Mesothelial cell of epicardium (in vitro differentiated cells): ENCODE measurements at regions not wholly inside any gene's neighbourhood (a gene's known extent, or its start where the extent isn't known, plus 50 kb on each side); places are given as distances from the start of the nearest gene placed in this dataset.

ENCODE experiments used
- DNase-seq, 2 experiments: peaks; one replicate each; pipeline ENCODE4 v3.0.0; 2021; ENCODE audit warnings: low spot score in 2 of 2; ENCODE audit not compliant: unreplicated experiment in 2 of 2
- H3K27ac Mint-ChIP-seq: 2 replicates; pipeline ENCODE4 v1.8.0; 2021; ENCODE audit warnings: mixed read lengths
- H3K27me3 Mint-ChIP-seq: 2 replicates; pipeline ENCODE4 v1.8.0; 2021; ENCODE audit warnings: low read depth, mixed read lengths
- H3K36me3 Mint-ChIP-seq: 2 replicates; pipeline ENCODE4 v1.8.0; 2021; ENCODE audit warnings: mixed read lengths
- H3K4me1 Mint-ChIP-seq: 2 replicates; pipeline ENCODE4 v1.8.0; 2021; ENCODE audit warnings: mixed read lengths
- H3K4me3 Mint-ChIP-seq: 2 replicates; pipeline ENCODE4 v1.8.0; 2021; ENCODE audit warnings: mild to moderate bottlenecking, moderate library complexity, mixed read lengths
- H3K9me3 Mint-ChIP-seq: 2 replicates; pipeline ENCODE4 v1.8.0; 2021; ENCODE audit warnings: mixed read lengths
- CTCF ChIP-seq: fragments of 200-600 bp; sonication (generic); IDR thresholded peaks from one replicate; pipeline ENCODE4 v1.5.0; 2021; ENCODE audit warnings: antibody characterized with exemption; ENCODE audit not compliant: unreplicated experiment

GRCh38 chr10:43756341-43756740 lies 107.7 kb upstream of the ZNF32 start:
- no peaks in the 10 kb centered on the region for H3K9me3 Mint-ChIP-seq
- no peak overlapping the region for H3K27ac Mint-ChIP-seq
- peaks cover 6% of the 10 kb centered on the region for H3K27me3 Mint-ChIP-seq
- no peak overlapping the region for H3K4me3 Mint-ChIP-seq
- no peak for DNase-seq
- H3K36me3 Mint-ChIP-seq = no peaks in the 10 kb centered on the region
- TF ChIP-seq CTCF = no peak
- H3K4me1 Mint-ChIP-seq = no peaks in the 10 kb centered on the region

GRCh38 chr10:43754569-43755260 lies 106.0 kb upstream of the ZNF32 start:
- no peaks in the 10 kb centered on the region for H3K4me1 Mint-ChIP-seq
- no peaks in the 10 kb centered on the region for H3K36me3 Mint-ChIP-seq
- no peak overlapping the region for H3K27ac Mint-ChIP-seq
- no peak for DNase-seq
- no peak for TF ChIP-seq CTCF
- H3K4me3 Mint-ChIP-seq = no peak overlapping the region
- no peaks in the 10 kb centered on the region for H3K9me3 Mint-ChIP-seq
- peaks cover 8% of the 10 kb centered on the region for H3K27me3 Mint-ChIP-seq

- Mint-ChIP-seq H3K27ac (no peak overlapping the region), H3K4me3 (no peak overlapping the region), H3K9me3 (no peaks in the 10 kb centered on the region), H3K36me3 (no peaks in the 10 kb centered on the region), H3K4me1 (no peaks in the 10 kb centered on the region), H3K27me3 (peaks cover 17% of the 10 kb centered on the region)
- DNase-seq = no peak
- no peak for TF ChIP-seq CTCF
Measured at GRCh38 chr10:43753397-43754061, 104.8 kb upstream of the ZNF32 start.

- no peaks in the 10 kb centered on the region for H3K4me1 Mint-ChIP-seq
- H3K27ac Mint-ChIP-seq = no peak overlapping the region
- H3K4me3 Mint-ChIP-seq = no peak overlapping the region
- DNase-seq = no peak
- no peak for TF ChIP-seq CTCF
- no peaks in the 10 kb centered on the region for H3K9me3 Mint-ChIP-seq
- peaks cover 24% of the 10 kb centered on the region for H3K27me3 Mint-ChIP-seq
- no peaks in the 10 kb centered on the region for H3K36me3 Mint-ChIP-seq
Measured at GRCh38 chr10:43752682-43753081, 104.0 kb upstream of the ZNF32 start.

GRCh38 chr10:43751646-43752045 lies 103.0 kb upstream of the ZNF32 start:
- no peaks in the 10 kb centered on the region for H3K4me1 Mint-ChIP-seq

More at GRCh38 chr10:43751646-43752045, 103.0 kb upstream of the ZNF32 start:
- H3K27me3 Mint-ChIP-seq = peaks cover 27% of the 10 kb centered on the region
- no peak overlapping the region for H3K4me3 Mint-ChIP-seq
- no peak overlapping the region for H3K27ac Mint-ChIP-seq
- no peak for TF ChIP-seq CTCF
- H3K9me3 Mint-ChIP-seq = no peaks in the 10 kb centered on the region
- H3K36me3 Mint-ChIP-seq = no peaks in the 10 kb centered on the region
- no peak for DNase-seq
